Spinal cord (tissue), 9 donors: ENCODE measurements at regions not wholly inside any gene's neighbourhood (a gene's known extent, or its start where the extent isn't known, plus 50 kb on each side); places are given as distances from the start of the nearest gene placed in this dataset.
A peak's percentile ranks its signal among the peaks of the same experiment; 100 is the strongest.

Experiments
- DNase-seq, 6 donors: peaks; one replicate each; pipeline versions ENCODE4 v3.0.0 to v3.0.0-alpha.2; 2013 to 2015; ENCODE audit warnings: low spot score in 6 of 6, low read depth in 4 of 6
- H3K27ac ChIP-seq: one replicate; pipeline ENCODE4 v1.5.1; 2013; ENCODE audit warnings: low read depth, low read length, control low read depth
- H3K27me3 ChIP-seq: one replicate; pipeline ENCODE4 v1.6.1; 2013; ENCODE audit warnings: low read length; ENCODE audit not compliant: control insufficient read depth, insufficient read depth
- H3K36me3 ChIP-seq: one replicate; pipeline ENCODE4 v1.6.1; 2013; ENCODE audit warnings: low read length; ENCODE audit not compliant: control insufficient read depth, insufficient read depth
- H3K4me1 ChIP-seq: one replicate; pipeline ENCODE4 v1.6.1; 2013; ENCODE audit warnings: low read length; ENCODE audit not compliant: control insufficient read depth, insufficient read depth
- H3K4me3 ChIP-seq: one replicate; pipeline ENCODE4 v1.5.1; 2013; ENCODE audit warnings: low read depth, low read length, control low read depth
- H3K9me3 ChIP-seq: one replicate; pipeline ENCODE4 v1.6.1; 2013; ENCODE audit warnings: low read length; ENCODE audit not compliant: control insufficient read depth, insufficient read depth
- WGBS: methylation state at CpG from one replicate; pipeline ENCODE4 v1.1.5; 2013; ENCODE audit warnings: missing lambda C conversion rate; ENCODE audit not compliant: insufficient coverage; 5-methylcytosine and 5-hydroxymethylcytosine counted together
- donor health status: healthy.

DNA sequence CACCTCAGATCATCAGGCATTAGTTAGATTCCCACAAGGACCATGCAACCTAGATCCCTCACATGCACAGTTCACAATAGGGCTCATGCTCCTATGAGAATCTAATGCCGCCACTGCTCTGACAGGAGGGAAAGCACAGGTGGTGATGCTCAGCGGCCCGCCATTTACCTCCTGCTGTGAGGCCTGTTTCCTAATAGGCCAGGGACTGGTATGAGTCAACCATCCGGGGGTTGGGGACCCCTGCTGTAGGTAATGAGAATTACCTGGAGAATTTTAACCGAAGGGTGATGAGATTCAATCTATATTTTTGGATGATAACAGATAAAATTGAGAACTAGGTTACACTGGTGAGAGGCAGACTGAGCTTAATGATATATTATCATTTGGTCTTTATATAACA lies 101.4 kb downstream of the LACC1 start:
- Histone ChIP-seq H3K27me3 (no peaks in the 10 kb centered on the region), H3K36me3 (no peaks in the 10 kb centered on the region), H3K9me3 (no peaks in the 10 kb centered on the region), H3K4me1 (no peaks in the 10 kb centered on the region), H3K4me3 (no peak overlapping the region), H3K27ac (no peak overlapping the region)
- no peak for DNase-seq
- WGBS = 78% methylated on average over 3 of the region's 5 CpGs

DNA sequence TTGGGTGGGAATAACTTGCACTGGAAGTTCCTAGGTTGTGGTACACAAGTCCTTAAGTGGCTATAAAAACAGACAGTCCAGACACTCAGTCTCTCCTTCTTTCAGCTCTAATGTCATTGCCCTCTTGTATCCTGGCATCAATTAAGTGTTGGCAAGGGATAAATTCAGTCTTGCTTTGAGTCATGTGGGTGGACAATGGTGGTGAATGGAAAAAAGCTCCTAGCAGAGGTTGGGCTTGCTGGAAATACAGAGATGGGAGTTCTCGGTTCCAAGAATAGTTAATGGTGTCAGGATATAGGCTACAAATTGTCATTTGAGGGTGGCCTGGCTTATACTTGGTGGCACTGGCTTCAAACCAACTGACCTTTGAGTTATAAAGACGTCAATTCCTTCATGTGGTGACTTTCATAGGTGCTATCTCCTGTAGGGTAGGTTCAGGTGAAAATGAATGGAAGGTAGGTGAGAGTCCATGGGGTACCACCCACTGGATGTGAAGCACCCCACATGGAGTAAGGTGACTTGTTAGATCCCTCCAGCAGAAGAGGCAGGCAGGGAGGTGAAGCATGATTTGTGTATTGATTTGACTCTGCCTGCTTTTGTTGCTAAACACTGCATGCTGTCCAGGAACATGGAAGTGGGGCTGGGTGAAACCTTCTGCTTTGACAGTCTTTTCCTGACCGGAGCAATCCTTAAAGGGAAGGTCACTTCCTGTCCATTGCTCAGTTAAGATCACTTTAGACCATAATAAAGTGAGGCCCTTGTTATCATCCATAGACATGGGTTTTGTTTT lies 102.0 kb downstream of the LACC1 start:
- no peak overlapping the region for H3K4me3 ChIP-seq
- no peak overlapping the region for H3K27ac ChIP-seq
- H3K4me1 ChIP-seq = no peaks in the 10 kb centered on the region
- DNase-seq = peak in 2 of 6 donors; percentile 22 to 65
- no peaks in the 10 kb centered on the region for H3K36me3 ChIP-seq
- no peaks in the 10 kb centered on the region for H3K27me3 ChIP-seq
- H3K9me3 ChIP-seq = no peaks in the 10 kb centered on the region
- WGBS = 68% methylated on average over 2 of the region's 3 CpGs

DNA sequence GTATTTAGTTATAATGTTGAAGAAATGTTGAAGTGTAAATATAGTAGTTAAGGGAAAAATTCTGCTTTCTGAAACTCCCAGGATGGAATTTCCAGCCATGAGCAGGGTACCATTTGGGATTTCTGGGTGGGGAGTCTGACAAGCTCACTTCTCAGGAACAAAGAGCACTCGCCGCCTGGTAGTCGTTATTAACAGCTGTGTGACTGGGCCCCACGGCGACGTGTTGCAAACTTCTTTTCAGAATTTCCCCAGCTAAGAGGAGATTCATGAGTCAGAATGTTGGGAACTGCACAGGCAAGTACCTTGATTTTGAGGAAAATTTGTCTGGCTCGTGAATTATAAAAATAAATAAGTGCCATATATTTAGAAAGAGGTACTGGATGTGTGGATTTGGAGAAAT lies 103.7 kb downstream of the LACC1 start:
- no peak for DNase-seq
- H3K27me3 ChIP-seq = no peaks in the 10 kb centered on the region
- H3K27ac ChIP-seq = no peak overlapping the region
- WGBS = 42% methylated on average over 6 of the region's 7 CpGs
- no peak overlapping the region for H3K4me3 ChIP-seq
- H3K36me3 ChIP-seq = no peaks in the 10 kb centered on the region
- no peaks in the 10 kb centered on the region for H3K9me3 ChIP-seq
- H3K4me1 ChIP-seq = no peaks in the 10 kb centered on the region

DNA sequence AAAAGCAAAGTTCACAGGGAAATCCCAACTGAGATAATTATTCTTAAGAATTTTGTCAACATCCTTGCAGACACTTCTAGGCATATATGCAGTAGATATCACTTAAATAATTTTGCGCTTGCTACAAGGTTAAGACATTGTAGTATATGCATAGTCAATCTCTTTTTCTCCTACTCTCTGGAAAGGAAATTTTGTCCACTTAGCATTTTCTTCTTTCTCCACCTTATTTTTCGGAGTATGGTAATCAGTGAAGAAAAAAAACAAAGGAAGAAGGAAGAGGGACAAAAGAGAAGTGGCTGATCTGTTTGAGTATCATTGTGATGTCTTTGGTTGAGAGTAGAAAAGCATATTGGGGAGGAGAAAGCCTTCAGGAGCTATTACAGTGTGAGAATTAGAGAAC lies 104.6 kb downstream of the LACC1 start:
- Histone ChIP-seq H3K27ac (no peak overlapping the region), H3K36me3 (no peaks in the 10 kb centered on the region), H3K4me3 (no peak overlapping the region), H3K9me3 (no peaks in the 10 kb centered on the region), H3K27me3 (no peaks in the 10 kb centered on the region), H3K4me1 (no peaks in the 10 kb centered on the region)
- WGBS = no CpG with 5 or more reads among the region's 2 CpGs
- DNase-seq = no peak

DNA sequence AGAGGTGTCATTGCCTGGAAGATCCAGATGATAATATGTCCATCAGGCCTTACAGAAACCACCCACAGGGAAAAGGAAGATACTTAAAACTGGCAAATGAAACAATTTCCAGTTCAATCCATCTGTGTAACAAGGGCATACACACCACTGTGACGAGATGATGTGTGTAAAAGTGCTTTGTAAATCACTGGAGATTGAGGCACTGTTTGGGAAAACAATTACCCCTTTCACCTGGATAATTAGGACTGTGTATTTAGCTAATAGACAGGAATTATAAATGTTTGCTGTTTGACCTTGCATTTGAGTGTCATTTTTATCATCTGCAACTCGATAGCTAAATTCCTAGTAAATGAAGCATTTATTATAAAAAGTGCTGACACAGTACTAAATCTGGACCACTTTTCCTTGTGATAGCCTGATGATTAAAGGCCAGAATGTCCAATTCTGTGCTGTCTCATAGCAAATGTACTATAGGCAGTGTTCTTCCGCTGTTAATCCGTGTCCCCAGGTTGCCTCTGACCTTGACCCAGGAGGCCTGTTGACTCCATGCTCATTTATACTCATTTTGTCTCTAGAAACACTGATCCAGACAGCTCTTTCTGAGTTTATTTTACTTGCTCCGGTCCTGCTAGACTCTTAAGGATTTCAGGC lies 105.8 kb downstream of the LACC1 start:
- H3K9me3 ChIP-seq = no peaks in the 10 kb centered on the region
- DNase-seq = peak in 1 of 6 donors; percentile 52
- H3K4me1 ChIP-seq = no peaks in the 10 kb centered on the region
- 47% methylated on average over 3 of the region's 5 CpGs for WGBS
- H3K36me3 ChIP-seq = no peaks in the 10 kb centered on the region
- no peak overlapping the region for H3K27ac ChIP-seq
- no peaks in the 10 kb centered on the region for H3K27me3 ChIP-seq
- no peak overlapping the region for H3K4me3 ChIP-seq

DNA sequence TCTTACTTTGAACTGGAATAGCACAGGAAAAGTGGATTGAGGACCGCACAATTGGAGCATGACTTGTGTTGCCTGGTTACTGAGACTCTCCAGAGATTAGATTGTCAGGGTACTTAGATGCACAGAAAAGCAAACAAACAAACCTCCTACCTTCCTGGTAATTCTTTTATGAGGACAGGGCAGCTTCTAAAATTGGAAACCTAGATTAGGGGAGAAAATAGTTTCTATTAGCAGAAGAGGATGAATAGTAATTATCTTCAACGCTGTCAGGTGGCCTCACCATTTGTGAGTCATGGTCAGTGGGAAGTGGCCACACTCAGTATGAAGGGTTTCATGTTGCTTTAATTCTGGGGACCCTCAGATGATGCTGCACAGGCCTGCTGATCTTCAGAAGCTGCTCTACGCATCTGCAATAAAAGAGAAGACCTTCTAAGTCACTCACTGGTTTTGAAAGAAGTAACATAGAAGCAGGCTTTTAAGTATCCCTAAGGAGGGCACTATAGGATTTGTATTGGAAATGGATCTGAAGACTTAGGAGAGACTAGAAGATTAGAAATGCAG lies 106.8 kb downstream of the LACC1 start:
- Histone ChIP-seq H3K36me3 (no peaks in the 10 kb centered on the region), H3K27ac (no peak overlapping the region), H3K4me3 (no peak overlapping the region), H3K27me3 (no peaks in the 10 kb centered on the region), H3K9me3 (no peaks in the 10 kb centered on the region), H3K4me1 (peaks cover under 1% of the 10 kb centered on the region)
- 75% methylated on average over 1 of the region's 3 CpGs for WGBS
- DNase-seq = peak in 3 of 6 donors; percentile 24 to 91 (median 43)

DNA sequence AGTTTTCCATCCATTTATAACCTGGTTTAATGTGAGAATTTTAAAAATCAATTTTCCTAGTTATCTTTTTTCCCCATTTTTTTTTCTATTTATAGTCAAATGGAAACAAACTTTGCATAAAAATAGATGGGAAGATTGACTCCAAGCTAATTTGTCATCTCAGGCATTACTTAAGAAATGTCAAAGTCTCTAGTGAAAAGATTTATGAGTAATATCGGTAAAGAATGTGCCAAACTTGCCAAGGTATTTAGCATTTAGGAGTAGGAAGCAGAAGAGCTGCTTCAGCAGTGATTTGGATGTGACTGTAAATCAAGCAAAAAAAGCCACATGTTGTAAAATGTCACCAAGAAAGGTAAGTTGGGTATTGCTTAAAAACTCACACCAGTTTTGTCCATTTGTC lies 108.6 kb downstream of the LACC1 start:
- no peaks in the 10 kb centered on the region for H3K27me3 ChIP-seq
- H3K36me3 ChIP-seq = no peaks in the 10 kb centered on the region
- no peak overlapping the region for H3K4me3 ChIP-seq
- no peak for DNase-seq
- peaks cover 4% of the 10 kb centered on the region for H3K4me1 ChIP-seq
- WGBS = 86% methylated on average over 1 of the region's 1 CpG
- no peaks in the 10 kb centered on the region for H3K9me3 ChIP-seq
- H3K27ac ChIP-seq = no peak overlapping the region

DNA sequence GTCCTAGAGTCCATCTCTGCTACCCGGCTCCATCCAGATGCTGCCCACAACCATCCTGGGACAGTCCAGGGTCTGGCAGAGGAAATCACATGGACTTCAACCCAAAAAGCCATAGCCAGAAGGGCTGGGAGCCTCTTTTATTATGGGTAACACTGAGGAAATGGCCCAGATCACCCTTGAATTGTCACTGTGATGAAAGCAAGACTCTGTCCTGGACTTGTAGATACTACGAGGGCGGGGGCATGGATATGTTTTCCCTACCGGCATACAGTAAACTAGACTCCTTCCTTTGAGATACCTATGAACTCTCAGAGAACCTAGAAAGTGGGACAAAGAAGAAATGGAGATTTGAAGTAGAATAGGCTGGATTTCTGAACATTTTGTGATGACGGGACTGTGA lies 110.3 kb downstream of the LACC1 start:
- Histone ChIP-seq H3K27ac (no peak overlapping the region), H3K4me3 (no peak overlapping the region), H3K27me3 (no peaks in the 10 kb centered on the region), H3K36me3 (no peaks in the 10 kb centered on the region), H3K4me1 (peaks cover 4% of the 10 kb centered on the region), H3K9me3 (no peaks in the 10 kb centered on the region)
- no peak for DNase-seq
- 100% methylated on average over 1 of the region's 5 CpGs for WGBS

DNA sequence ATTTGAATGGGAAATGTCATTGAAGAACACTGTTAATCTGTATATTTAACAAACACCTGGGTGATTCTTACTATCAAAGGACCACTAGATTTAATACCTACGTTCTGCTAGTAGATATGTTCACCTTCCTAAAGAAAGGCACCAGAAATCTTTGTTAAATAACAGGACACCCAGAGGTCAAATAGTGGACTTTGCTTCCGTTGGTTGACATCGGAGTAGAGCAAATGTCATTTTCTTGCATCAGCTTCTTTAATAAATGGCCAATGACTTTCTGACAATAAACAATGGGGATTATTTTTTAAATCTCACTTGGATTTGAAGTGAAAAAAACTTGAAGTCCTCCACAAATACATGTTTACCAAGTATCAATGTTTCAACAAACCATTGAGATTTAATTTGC lies 111.1 kb downstream of the LACC1 start:
- Histone ChIP-seq H3K27ac (no peak overlapping the region), H3K27me3 (no peaks in the 10 kb centered on the region), H3K4me1 (peaks cover 4% of the 10 kb centered on the region), H3K4me3 (no peak overlapping the region), H3K9me3 (no peaks in the 10 kb centered on the region), H3K36me3 (no peaks in the 10 kb centered on the region)
- WGBS = no CpG with 5 or more reads among the region's 3 CpGs
- DNase-seq = no peak

DNA sequence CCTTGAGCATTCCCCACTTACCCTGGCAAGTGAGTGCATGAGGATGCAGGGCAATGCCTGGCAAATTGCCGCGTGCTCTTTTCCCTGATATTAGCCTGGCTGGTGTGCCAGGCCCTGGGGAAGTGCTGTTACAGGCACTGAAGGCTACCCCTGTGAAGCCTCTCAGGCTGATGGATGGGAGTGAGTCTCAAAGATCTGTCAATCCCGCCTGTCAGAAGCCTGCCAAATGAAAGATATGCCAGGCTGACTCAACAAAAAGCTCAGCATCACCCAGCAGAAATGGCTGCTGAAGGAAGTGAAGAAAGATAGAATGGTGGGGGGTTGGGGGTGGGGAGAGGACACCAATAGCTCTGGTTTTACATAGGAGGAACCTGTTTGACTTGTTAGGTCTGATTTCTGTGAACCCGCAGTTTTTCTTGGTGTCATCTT lies 112.1 kb downstream of the LACC1 start:
- peak in 2 of 6 donors; percentile 44 to 92 for DNase-seq
- peaks cover 4% of the 10 kb centered on the region for H3K4me1 ChIP-seq
- no peaks in the 10 kb centered on the region for H3K9me3 ChIP-seq
- no peaks in the 10 kb centered on the region for H3K36me3 ChIP-seq
- H3K4me3 ChIP-seq = no peak overlapping the region
- H3K27ac ChIP-seq = no peak overlapping the region
- no peaks in the 10 kb centered on the region for H3K27me3 ChIP-seq
- 81% methylated on average over 3 of the region's 4 CpGs for WGBS
